AG09309 (cell line): ENCODE measurements at regions not wholly inside any gene's neighbourhood (a gene's known extent, or its start where the extent isn't known, plus 50 kb on each side); places are given as distances from the start of the nearest gene placed in this dataset.
A peak's percentile ranks its signal among the peaks of the same experiment; 100 is the strongest.
"Not testable (repeated sequence)": the region's sequence is repeated elsewhere in the genome, so short reads cannot be mapped to it uniquely, and the experiment has no call there.

Experiments
- DNase-seq: peaks from one replicate; pipeline ENCODE4 v3.0.0-alpha.2; 2010; ENCODE audit warnings: low read depth
- H3K4me3 ChIP-seq: 2 replicates; pipeline ENCODE4 v1.5.1; 2011; ENCODE audit warnings: mild to moderate bottlenecking, low read depth, low read length, moderate library complexity; ENCODE audit not compliant: control insufficient read depth
- CTCF ChIP-seq: IDR thresholded peaks from 2 replicates; pipeline ENCODE4 v1.5.1; 2011; ENCODE audit warnings: mild to moderate bottlenecking, low read depth, low read length, inconsistent platforms; ENCODE audit not compliant: insufficient read depth, control insufficient read depth; ENCODE audit errors: missing control alignments

- TF ChIP-seq CTCF, result no peak
- no peak overlapping the region for H3K4me3 ChIP-seq
- no peak for DNase-seq
Measured at GRCh38 chrX:97897998-97898397, 1014.3 kb downstream of the RPA4 start.

GRCh38 chrX:97898798-97899197, 1015.1 kb downstream of the RPA4 start:
- DNase-seq, result peak; percentile 18
- no peak for TF ChIP-seq CTCF
- no peak overlapping the region for H3K4me3 ChIP-seq

- no peak for DNase-seq
- TF ChIP-seq CTCF, result no peak
- H3K4me3 ChIP-seq, result no peak overlapping the region
Measured at GRCh38 chrX:97907791-97908190, 1024.1 kb downstream of the RPA4 start.

- no peak overlapping the region for H3K4me3 ChIP-seq
- no peak for DNase-seq
- TF ChIP-seq CTCF, result no peak
Measured at GRCh38 chrX:97909245-97909644, 1025.5 kb downstream of the RPA4 start.

GRCh38 chrX:97915390-97915789, 1031.7 kb downstream of the RPA4 start:
- not testable (repeated sequence) for H3K4me3 ChIP-seq, DNase-seq

- H3K4me3 ChIP-seq, DNase-seq: not testable (repeated sequence)
Measured at GRCh38 chrX:97921223-97921622, 1037.5 kb downstream of the RPA4 start.

GRCh38 chrX:97931586-97931985, 1047.9 kb downstream of the RPA4 start:
- no peak for DNase-seq
- no peak for TF ChIP-seq CTCF
- no peak overlapping the region for H3K4me3 ChIP-seq

GRCh38 chrX:97936296-97936695, 1052.6 kb downstream of the RPA4 start:
- no peak for DNase-seq
- no peak overlapping the region for H3K4me3 ChIP-seq
- no peak for TF ChIP-seq CTCF
